ENCODE measurements at regions not wholly inside any gene's neighbourhood (a gene's known extent, or its start where the extent isn't known, plus 50 kb on each side); places are given as distances from the start of the nearest gene placed in this dataset.

GRCh38 chr3:167114619-167115018 is 265.5 kb downstream of the ZBBX start:
- TF ChIP-seq CTCF (IDR thresholded peaks at IDR 0.05 in 4 of 5, conservative IDR thresholded peaks at IDR 0.05 in 1 of 5): no peak
- TF ChIP-seq POLR2A (IDR thresholded peaks at IDR 0.05): no peak

All from gastrocnemius medialis (tissue), 4 donors.